Brain microvascular endothelial cell (primary cell): ENCODE measurements at regions not wholly inside any gene's neighbourhood (a gene's known extent, or its start where the extent isn't known, plus 50 kb on each side); places are given as distances from the start of the nearest gene placed in this dataset.

Experiments
- DNase-seq: peaks from one replicate; pipeline ENCODE4 v3.0.0-alpha.2; 2020
- H3K27ac ChIP-seq: fragments of 250-450 bp; sonication (Bioruptor Pico); 2 replicates; pipeline ENCODE4 v1.5.1; 2020; ENCODE audit warnings: mild to moderate bottlenecking, moderate library complexity
- H3K27me3 ChIP-seq: fragments of 250-450 bp; sonication (Bioruptor Pico); replicated peaks from 2 replicates; pipeline ENCODE4 v1.5.1; 2020; ENCODE audit warnings: mild to moderate bottlenecking
- H3K36me3 ChIP-seq: fragments of 250-450 bp; sonication (Bioruptor Pico); replicated peaks from 2 replicates; pipeline ENCODE4 v1.5.1; 2020; ENCODE audit warnings: mild to moderate bottlenecking
- H3K4me3 ChIP-seq: 2 replicates; pipeline ENCODE4 v1.5.1; 2011; ENCODE audit warnings: low read depth, mild to moderate bottlenecking, control low read depth, low read length, moderate library complexity
- CTCF ChIP-seq: IDR thresholded peaks from 2 replicates; pipeline ENCODE4 v1.5.1; 2011; ENCODE audit warnings: low read depth, mild to moderate bottlenecking, moderate library complexity, low read length, control low read depth, inconsistent platforms; ENCODE audit errors: missing control alignments
- in situ Hi-C: cut with HindIII; loops from 2 replicates; pipeline ENCODE4 v1.10.0; 2017; ENCODE audit warnings: low sequenced_read_pairs, low pct_ligation_motif_present

GRCh38 chr3:90011131-90011530 is 903.7 kb downstream of the EPHA3 start:
- DNase-seq, result peak; percentile 35
- H3K27ac ChIP-seq, result peak overlapping the region; percentile 38

GRCh38 chr3:90011596-90011995 is 904.2 kb downstream of the EPHA3 start:
- no peak overlapping the region for H3K27ac ChIP-seq
- DNase-seq, result no peak
- H3K4me3 ChIP-seq, result no peak overlapping the region
- no peaks in the 10 kb centered on the region for H3K27me3 ChIP-seq
- TF ChIP-seq CTCF, result no peak
- H3K36me3 ChIP-seq, result no peaks in the 10 kb centered on the region
- in situ Hi-C loops, result no loop called here

More at GRCh38 chr3:90011131-90011530, 903.7 kb downstream of the EPHA3 start:
- no peaks in the 10 kb centered on the region for H3K27me3 ChIP-seq
- TF ChIP-seq CTCF, result no peak
- H3K4me3 ChIP-seq, result no peak overlapping the region
- in situ Hi-C loops, result no loop called here
- H3K36me3 ChIP-seq, result no peaks in the 10 kb centered on the region

GRCh38 chr3:90011996-90012395 is 904.6 kb downstream of the EPHA3 start:
- DNase-seq, result no peak
- H3K27ac ChIP-seq, result no peak overlapping the region
- H3K27me3 ChIP-seq, result no peaks in the 10 kb centered on the region
- in situ Hi-C loops, result no loop called here
- H3K4me3 ChIP-seq, result no peak overlapping the region
- H3K36me3 ChIP-seq, result no peaks in the 10 kb centered on the region
- no peak for TF ChIP-seq CTCF

GRCh38 chr3:90015688-90016356 is 908.4 kb downstream of the EPHA3 start:
- TF ChIP-seq CTCF, result no peak
- Histone ChIP-seq H3K36me3 (no peaks in the 10 kb centered on the region), H3K27me3 (no peaks in the 10 kb centered on the region), H3K27ac (peak overlapping the region; percentile 60), H3K4me3 (no peak overlapping the region)
- in situ Hi-C loops, result no loop called here
- peak; percentile 92 for DNase-seq

- in situ Hi-C loops, result no loop called here
- no peaks in the 10 kb centered on the region for H3K27me3 ChIP-seq
- no peak overlapping the region for H3K4me3 ChIP-seq
- H3K27ac ChIP-seq, result no peak overlapping the region
- H3K36me3 ChIP-seq, result no peaks in the 10 kb centered on the region
- TF ChIP-seq CTCF, result no peak
- DNase-seq, result no peak
Measured at GRCh38 chr3:90016555-90016954, 909.1 kb downstream of the EPHA3 start.

- Histone ChIP-seq H3K27ac (no peak overlapping the region), H3K36me3 (no peaks in the 10 kb centered on the region), H3K4me3 (no peak overlapping the region), H3K27me3 (no peaks in the 10 kb centered on the region)
- in situ Hi-C loops, result no loop called here
- DNase-seq, result no peak
- no peak for TF ChIP-seq CTCF
Measured at GRCh38 chr3:90018779-90019178, 911.4 kb downstream of the EPHA3 start.
